Tibial nerve (tissue), 4 donors: ENCODE measurements at regions not wholly inside any gene's neighbourhood (a gene's known extent, or its start where the extent isn't known, plus 50 kb on each side); places are given as distances from the start of the nearest gene placed in this dataset.

Experiments
- EP300 ChIP-seq, 2 donors: sonication (generic); formaldehyde crosslinking; IDR thresholded peaks; one replicate each; pipeline ENCODE4 v1.6.1; 2017; ENCODE audit warnings: antibody characterized with exemption in 2 of 2, mild to moderate bottlenecking in 1 of 2
- POLR2A ChIP-seq, 2 donors: fragments of 450-650 bp; IDR thresholded peaks; one replicate each; pipeline ENCODE4 v1.6.1; 2017; ENCODE audit warnings: antibody characterized with exemption in 2 of 2, mild to moderate bottlenecking in 2 of 2, moderate library complexity in 2 of 2
- TF ChIP-seq, protein P1 (sequence below), 5 experiments: fragments of 200-600 bp in 3 of 5; fragments of 450-650 bp in 2 of 5; sonication (generic) in 3 of 5; IDR thresholded peaks; one replicate each; pipeline ENCODE4 v1.5.1; 2016 to 2019; ENCODE audit warnings: antibody characterized with exemption in 5 of 5, mild to moderate bottlenecking in 3 of 5, moderate library complexity in 2 of 5

DNA sequence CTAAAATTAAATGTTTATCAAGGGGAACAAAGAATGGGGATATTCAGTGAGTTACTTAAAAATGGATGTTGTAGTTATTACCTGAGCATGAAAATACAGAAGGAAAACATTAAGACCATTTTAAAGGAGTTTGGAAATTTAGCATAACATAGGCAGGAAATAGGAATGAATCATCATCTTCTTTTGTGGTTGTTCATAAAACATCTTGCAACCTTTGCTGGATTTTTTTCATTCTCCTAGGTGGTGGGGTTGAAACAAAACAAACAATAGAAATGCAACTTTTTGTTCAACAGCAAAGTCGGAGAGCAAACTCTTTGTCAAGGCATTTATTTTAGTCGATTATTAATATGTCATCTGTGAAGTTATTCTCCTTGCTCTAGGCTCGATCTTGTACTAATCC is 275.1 kb downstream of the IPO8 start:
- TF ChIP-seq, protein P1, sequence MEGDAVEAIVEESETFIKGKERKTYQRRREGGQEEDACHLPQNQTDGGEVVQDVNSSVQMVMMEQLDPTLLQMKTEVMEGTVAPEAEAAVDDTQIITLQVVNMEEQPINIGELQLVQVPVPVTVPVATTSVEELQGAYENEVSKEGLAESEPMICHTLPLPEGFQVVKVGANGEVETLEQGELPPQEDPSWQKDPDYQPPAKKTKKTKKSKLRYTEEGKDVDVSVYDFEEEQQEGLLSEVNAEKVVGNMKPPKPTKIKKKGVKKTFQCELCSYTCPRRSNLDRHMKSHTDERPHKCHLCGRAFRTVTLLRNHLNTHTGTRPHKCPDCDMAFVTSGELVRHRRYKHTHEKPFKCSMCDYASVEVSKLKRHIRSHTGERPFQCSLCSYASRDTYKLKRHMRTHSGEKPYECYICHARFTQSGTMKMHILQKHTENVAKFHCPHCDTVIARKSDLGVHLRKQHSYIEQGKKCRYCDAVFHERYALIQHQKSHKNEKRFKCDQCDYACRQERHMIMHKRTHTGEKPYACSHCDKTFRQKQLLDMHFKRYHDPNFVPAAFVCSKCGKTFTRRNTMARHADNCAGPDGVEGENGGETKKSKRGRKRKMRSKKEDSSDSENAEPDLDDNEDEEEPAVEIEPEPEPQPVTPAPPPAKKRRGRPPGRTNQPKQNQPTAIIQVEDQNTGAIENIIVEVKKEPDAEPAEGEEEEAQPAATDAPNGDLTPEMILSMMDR (IDR thresholded peaks at IDR 0.05) = no peak
- TF ChIP-seq POLR2A (IDR thresholded peaks at IDR 0.05) (no peak), EP300 (IDR thresholded peaks at IDR 0.05) (no peak)
